Cardiac fibroblast (primary cell): ENCODE measurements at regions not wholly inside any gene's neighbourhood (a gene's known extent, or its start where the extent isn't known, plus 50 kb on each side); places are given as distances from the start of the nearest gene placed in this dataset.
"Not testable (repeated sequence)": the region's sequence is repeated elsewhere in the genome, so short reads cannot be mapped to it uniquely, and the experiment has no call there.

Experiments used
- DNase-seq, 2 donors: peaks; one replicate each; pipeline versions ENCODE4 v3.0.0 to v3.0.0-alpha.2; 2010; ENCODE audit warnings: low read depth in 2 of 2
- H3K4me3 ChIP-seq, 2 donors: replicated peaks in 1 of 2; 1 replicate in 1 of 2; 2 replicates in 1 of 2; pipeline ENCODE4 v1.5.1; 2011; ENCODE audit warnings: low read depth in 2 of 2, low read length in 2 of 2, mild to moderate bottlenecking in 2 of 2, moderate library complexity in 1 of 2
- CTCF ChIP-seq: IDR thresholded peaks from one replicate; pipeline ENCODE4 v1.5.1; 2011; ENCODE audit warnings: low read depth, mild to moderate bottlenecking, low read length, inconsistent platforms

GRCh38 chr7:8338206-8338605, 76.2 kb upstream of the ICA1 start:
- TF ChIP-seq CTCF = no peak
- no peak overlapping the region for H3K4me3 ChIP-seq
- DNase-seq = no peak

- no peak for DNase-seq
- no peak for TF ChIP-seq CTCF
- no peak overlapping the region for H3K4me3 ChIP-seq
Measured at GRCh38 chr7:8343556-8343955, 81.6 kb upstream of the ICA1 start.

- DNase-seq, H3K4me3 ChIP-seq: not testable (repeated sequence)
Measured at GRCh38 chr7:8347395-8347794, 85.4 kb upstream of the ICA1 start.

- not testable (repeated sequence) for DNase-seq, H3K4me3 ChIP-seq
Measured at GRCh38 chr7:8351654-8352053, 81.8 kb upstream of the NXPH1 start.

- no peak for TF ChIP-seq CTCF
- no peak overlapping the region for H3K4me3 ChIP-seq
- DNase-seq = no peak
Measured at GRCh38 chr7:8353991-8354390, 79.4 kb upstream of the NXPH1 start.

GRCh38 chr7:8354503-8354902, 78.9 kb upstream of the NXPH1 start:
- DNase-seq = no peak

GRCh38 chr7:8356071-8356470, 77.3 kb upstream of the NXPH1 start:
- DNase-seq = no peak
- no peak for TF ChIP-seq CTCF
- no peak overlapping the region for H3K4me3 ChIP-seq

More at GRCh38 chr7:8354503-8354902, 78.9 kb upstream of the NXPH1 start:
- TF ChIP-seq CTCF = no peak
- no peak overlapping the region for H3K4me3 ChIP-seq

- TF ChIP-seq CTCF = no peak
- no peak for DNase-seq
- no peak overlapping the region for H3K4me3 ChIP-seq
Measured at GRCh38 chr7:8357536-8357935, 75.9 kb upstream of the NXPH1 start.
